NCI-H1092 treated with DMSO at 0.1 percent for 48 hours (cell line): ENCODE measurements at regions not wholly inside any gene's neighbourhood (a gene's known extent, or its start where the extent isn't known, plus 50 kb on each side); places are given as distances from the start of the nearest gene placed in this dataset.
A peak's percentile ranks its signal among the peaks of the same experiment; 100 is the strongest.

ENCODE experiments used
- DNase-seq: peaks from one replicate; lab custom pipeline; 2025; lab: John Stamatoyannopoulos, UW

DNA sequence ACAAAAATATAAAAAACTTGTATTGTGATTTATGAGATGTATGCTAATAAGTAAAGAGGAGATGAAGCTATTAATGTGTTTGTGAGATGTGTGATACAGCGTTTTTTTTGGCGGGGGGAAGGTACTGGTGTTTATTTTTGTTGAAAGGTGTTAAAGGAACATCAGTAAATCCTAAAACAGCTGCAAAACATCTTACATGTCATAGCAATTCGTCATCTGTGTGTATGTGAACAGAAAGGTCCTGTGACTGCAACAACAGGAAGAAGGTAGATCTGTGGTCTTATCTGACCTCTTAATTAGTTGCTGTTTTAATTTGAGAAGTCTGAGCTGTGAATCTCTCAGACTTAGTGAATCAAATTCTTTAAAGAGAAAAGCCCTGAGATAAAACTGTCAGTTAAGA, 1041.1 kb downstream of the JRKL start:
- no peak for DNase-seq

DNA sequence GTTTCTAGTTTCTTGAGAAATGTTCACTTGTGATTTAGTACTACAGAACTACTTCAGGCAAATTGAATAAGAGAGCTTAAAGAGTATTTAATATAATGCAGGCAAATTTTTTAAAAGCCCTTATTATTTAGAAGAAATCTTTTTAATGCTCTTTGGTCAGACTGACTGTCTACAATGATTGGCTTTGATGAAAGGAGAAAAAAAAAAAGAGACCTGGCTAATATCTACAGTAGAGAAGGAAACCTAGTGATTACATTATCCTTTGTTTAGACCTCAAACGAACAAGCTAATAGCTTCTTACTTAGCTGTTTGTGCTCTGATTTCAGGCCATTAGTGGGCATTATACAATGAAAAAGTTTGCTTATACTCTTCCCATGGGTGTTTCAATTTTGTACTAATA, 1043.1 kb downstream of the JRKL start:
- no peak for DNase-seq

DNA sequence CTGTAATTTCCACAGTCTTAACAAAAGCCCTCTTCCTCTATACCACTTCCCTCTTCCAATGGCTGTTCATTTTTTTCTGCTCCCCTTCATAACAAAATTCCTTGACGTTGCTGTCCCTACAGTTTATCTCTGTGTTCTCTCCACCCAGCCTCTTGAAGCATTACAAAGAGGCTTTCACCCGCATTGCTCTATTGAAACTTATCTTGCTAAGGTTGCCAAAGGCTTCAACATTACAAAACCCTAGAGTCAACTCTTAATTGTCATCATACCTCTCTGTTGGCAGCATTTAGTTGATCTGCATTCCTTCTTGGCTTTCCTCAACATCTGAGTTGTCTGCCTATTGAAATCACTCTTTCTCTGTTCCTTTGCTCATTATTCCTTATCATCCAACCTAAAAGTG, 1055.7 kb downstream of the JRKL start:
- no peak for DNase-seq

DNA sequence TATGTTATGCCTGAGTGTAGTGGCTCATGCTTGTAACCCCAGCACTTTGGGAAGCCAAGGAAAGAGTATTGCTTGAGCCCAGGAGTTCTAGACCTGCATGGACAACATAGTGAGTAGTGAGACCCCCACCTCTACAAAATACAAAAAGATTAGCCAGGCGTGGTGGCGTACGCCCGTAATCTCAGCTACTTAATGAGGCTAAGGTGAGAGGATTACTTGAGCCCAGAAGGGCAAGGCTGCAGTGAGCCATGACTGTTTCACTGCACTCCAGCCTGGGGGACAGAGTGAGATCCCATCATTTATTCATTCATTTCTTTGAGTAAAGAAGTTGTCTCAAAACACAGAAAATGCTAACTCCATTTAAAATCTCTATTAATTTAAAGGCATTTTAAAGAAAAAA, 1061.6 kb downstream of the JRKL start:
- no peak for DNase-seq

DNA sequence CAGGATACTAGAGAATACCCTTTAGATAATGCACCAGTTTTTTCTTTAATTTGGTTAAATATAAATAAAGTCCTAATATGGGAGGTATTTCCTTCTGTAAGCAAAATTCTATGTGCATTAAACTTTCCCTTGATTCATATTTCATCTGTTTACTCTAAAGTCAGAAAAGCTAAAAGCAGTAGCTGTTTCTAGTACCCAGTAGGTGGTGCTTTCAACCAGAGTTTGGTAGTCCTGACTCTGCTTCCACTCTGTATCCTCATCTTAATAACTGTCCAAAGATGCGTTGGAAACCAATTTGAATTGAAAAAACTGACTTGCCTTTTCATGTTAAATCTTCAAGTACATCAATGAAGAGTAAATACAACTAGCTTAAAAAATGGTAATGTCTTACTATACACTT, 1065.2 kb downstream of the JRKL start:
- DNase-seq, result peak; percentile 63

DNA sequence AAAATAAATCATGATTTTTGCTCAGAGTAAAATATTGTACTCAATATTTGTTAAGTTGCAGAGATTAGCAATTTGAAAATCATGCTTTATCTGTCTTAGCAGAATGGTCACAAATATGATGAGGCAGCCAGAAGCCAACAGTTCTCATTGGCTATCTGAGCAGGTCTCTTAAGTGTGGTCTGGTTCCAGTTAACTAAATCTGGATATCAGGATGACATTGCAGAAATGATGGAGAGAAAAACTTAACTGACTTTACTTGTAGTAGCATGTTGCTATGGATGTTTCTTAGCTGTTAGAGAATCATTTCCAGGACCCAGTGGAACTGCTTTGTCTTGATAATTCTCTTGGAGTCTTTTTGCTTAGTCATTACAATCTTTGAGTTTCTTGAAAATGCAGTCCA, 1070.3 kb downstream of the JRKL start:
- no peak for DNase-seq

DNA sequence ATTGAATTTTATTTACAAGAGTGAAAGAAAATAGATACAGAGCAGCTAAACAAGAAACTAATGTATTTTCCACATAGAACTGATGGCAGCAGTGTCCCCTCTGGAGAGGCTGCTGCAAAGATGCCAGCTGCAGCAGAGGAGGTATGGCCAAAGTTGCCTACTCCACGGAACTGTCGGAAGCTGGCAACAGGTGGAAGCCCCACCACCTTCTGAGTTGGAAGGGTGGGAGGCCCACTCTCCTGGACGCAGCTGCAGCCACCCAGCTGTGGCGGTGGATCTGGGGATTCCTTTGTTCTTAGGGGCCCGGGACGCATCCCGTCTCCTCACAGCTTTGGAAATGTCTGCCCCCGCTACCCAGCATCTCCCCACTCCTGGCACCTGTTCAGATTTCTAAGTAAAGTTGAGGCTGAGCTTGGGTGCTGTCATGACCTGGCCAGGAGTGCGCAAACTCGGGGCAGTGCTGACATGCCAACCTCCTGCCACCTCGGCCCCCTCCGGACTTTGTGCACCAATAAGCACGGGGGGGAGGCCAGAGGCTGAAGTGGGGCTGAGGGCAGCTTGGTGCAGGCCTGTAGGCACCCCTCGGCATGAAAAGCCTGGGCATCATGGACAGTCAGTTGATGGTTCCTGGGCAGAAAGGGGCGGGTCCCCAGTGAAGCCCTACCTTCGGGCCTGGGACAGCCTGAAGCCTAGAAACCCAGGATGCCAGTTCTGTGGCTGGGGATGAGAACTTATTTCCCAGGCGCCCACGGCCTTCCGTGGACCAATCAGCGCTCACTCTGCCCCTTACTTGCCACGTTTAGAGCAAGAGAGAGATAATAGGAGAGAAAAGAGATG, 1071.4 kb downstream of the JRKL start:
- no peak for DNase-seq

DNA sequence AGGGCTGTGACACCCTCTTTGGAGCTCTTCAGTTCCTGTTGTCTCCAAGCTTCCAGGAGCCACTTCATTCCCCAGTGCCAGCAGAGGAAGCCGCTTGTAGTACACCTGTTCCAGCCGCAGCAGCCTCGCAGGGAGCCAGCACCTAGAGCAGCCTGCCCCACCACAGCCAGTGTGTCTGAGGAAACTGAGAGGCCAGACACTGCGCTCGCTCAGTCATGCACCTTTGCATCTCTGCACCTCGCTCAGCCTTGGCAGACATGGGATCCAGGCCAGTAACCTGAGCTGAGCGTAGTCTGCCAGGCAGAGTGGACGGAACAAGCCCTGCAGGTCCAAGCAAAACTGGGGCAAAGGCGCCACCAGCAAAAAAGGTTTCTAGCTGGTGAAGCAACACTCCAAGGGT, 1072.1 kb downstream of the JRKL start:
- no peak for DNase-seq

DNA sequence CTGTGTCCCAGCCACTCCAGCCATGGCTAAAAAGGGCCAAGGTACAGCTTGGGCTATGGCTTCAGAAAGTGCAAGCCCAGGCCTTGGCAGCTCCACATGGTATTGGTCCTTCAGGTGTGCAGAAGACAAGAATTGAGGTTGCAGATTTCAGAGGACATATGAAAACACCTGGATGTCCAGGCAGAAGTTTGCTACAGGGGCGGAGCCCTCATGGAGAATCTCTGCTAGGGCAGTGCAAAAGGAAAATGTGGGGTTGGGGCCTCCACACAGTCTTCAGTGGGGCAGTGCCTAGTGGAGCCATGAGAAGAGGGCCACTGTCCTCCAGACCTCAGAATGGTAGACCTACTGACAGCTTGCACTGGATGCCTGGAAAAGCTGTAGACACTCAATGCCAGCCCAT, 1074.1 kb downstream of the JRKL start:
- DNase-seq, result no peak

DNA sequence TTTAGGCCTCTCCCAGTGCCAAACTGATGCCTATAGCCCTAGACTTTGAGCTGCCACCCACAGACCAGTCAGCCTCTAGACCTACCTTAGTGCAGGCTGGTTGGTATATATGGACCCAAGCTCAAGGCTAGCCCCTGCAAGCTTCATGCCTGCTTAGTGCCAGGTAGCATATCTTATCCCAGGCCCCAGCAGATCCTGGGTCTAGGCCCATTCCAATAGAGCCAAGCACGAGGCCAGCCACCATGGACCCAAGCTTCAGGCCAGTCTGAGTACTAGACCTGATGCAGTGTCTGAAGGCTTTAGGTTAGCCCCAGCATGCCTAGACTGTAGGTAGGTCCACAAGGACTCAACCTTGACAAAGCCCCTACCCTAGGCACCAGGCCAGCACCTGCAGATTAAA, 1081.7 kb downstream of the JRKL start:
- DNase-seq, result no peak

DNA sequence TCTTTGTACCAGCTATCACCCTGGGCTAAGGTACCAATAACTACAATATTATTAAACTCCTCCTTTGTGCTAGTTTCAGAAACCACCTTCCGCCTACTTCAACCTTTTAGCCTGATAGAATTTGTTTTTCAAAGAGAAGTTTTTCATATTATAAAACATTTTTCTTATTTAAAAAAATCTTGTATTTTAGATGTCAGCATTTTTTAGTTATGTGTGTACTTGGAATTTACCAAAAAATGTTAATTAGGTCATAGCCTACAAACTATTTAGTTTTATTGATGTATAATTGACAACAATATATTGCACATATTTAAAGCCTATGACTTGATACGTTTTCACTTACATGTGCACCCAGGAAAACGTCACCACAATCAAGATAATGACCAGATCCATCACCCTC, 1097.6 kb downstream of the JRKL start:
- DNase-seq, result no peak

DNA sequence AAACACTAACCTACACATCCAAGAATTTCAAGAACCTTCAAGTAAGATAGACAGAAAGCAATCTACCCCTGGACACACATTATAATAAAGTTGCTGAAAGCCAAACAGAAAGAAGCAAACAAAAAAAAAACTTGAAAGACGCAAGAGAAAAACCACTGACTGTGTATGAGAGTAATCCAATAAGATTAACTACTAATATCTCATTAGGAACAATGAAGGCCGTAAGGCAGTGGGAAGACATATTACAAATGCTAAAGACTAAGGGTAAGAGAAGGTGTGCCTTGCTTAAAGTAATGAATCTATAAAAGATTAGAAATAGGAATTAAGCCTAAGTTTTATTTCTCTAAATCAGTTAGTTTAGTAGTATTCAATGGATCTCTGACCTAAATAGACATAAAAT, 1109.1 kb downstream of the JRKL start:
- DNase-seq, result no peak

DNA sequence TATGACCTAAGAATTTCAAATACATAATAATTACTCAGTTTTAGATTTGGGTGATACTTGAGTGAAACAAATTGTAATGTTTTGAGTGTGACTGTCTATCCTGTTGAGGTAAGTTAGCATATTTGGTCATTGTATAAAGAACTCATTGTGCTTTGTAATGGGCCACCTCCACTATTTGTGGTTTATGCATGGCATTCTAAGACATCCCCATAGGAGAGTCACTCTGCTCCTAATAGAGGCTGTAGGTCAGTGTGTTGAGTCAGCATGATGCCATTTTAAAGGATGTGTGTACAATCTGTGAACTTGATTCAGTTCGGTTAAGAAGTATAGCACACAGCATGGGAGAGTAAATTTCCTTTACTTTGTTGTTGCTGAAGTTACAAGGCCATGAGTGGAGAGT, 1112.4 kb downstream of the JRKL start:
- DNase-seq, result no peak

DNA sequence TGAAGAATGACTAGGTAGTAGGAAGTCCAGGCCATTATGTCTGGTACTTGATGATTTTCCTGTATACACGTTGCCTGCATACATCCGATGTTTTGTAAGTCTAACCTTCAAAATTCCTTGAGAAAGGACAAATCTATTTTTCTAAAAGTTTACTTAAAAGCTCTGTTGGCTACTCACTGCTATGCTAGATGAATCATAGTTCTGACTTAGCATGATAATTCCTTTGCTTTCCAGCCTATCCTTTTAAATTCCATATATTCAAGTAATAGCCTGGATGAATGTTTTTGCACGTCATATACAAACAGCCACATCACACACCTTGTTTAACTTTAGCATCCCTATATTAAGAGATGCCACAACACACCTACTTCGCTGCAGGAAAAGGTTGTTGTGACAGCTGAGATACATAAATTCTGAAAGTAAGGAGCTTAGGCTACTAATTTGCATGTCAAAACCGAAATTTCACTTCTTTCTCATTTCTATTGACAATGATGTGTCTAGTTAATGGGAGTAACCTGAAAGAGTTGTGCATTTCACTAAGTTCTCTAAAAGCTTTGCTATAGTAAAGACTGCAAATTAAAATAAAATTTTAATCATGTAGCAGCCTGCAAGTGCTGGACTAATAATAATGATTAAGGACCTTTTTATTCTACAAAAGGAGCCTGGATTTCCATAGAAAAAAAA, 1116.4 kb downstream of the JRKL start:
- DNase-seq, result no peak

DNA sequence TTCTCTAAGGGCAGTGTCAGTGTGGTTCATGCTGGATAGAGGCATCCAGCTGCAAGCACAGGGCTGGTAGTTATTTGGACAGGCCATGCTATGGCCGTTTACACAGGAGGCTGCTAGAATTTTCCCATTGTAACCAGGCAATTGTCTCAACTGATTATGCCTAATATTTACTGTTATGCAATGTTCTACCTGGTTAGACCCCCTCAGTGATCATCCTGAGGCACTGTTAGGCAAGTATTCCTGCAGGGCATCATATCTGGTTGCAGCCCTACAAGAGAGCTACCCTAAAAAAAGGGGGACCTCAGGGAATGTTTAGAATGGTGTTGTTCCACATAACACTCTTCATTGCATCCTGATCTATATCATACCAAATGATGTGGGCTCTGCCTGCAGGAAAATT, 1124.6 kb downstream of the JRKL start:
- DNase-seq, result no peak

DNA sequence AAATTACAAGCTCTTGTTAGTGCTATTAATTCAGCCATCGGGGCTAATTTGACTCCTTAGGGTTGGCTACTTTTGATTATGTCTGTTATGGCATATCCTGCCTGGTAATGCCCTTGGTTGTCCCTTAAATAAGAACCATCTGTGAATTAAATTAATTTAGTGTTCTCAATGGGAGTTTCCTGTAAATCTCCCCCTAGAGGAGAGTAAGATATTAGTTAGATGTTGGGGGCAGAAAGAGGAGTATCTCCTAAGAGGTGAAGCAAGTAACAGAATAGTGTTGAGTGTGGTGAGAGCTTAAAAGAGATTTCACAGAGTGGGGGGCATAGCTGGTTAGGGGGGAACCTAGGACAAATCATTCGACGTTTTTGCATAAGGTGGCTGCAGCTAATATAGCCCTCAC, 1126.9 kb downstream of the JRKL start:
- no peak for DNase-seq

DNA sequence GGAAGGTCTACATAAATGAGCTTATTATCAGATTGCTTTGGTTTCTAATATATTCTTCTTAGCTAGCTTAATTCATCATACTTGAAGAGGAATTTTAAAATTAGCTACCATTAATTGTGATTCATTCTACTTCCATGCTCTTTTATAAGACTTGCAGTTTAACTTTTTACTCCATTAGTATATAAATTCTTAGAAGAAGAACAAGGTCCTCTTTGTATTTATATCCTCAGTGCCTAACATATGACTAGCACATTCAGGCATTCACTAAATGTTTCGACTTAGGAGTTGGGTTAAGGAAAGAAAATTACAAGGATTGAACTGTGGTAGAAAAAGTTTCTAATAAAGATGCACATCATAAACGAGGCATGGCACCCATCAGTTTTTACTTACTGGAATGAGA, 1135.5 kb downstream of the JRKL start:
- DNase-seq, result no peak

DNA sequence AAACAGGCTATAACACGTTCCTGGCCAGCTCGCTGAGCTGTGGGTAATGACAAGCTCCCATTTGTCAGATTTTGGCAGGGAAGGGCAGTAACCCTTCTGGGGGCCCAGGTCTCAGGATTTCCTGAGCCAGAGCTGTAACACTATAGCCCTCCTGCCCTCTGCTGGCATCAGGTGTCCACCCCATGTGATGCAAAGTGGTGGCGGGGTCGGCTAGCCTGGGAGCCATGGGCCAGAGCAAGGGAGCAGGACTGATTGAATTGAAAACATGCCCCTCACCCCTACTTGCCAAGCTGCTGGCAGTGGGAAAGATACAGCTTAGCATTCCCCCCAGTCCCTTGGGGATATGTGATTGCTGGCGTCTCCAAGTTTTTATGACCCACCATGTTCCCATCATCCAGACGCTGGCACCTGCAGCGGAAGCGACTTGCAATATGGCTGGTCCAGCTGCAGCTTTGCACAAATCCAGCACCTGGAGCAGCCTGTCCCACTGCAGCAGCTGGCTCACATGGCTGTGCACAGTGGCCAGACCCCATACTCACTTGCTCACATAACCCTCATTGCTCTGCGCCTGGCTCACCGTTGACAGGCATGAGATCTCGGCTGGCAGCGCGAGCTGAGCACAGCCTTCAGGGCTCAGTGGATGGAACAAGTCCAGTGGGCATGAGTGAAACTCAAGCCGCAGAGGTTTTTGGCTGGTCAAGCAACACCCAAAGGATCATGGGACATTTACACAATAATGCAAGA, 1147.8 kb downstream of the JRKL start:
- DNase-seq, result no peak

DNA sequence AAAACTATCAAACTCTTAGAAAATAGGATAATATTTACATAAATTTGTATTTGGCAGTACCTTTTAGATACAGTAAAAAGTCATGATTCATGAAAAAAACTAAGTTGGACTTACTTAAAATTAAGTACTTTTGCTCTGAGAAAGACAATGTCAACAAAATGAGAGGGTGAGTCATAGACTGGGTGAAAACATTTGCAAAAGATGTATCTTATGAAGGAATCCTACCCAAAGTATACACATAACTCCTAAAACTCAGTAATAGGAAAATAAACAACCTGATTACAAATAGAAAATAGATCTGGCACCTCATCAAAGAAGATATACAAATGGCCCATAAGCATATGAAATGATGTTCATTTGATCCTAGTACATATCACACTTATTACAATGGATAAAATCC, 1154.6 kb downstream of the JRKL start:
- no peak for DNase-seq

DNA sequence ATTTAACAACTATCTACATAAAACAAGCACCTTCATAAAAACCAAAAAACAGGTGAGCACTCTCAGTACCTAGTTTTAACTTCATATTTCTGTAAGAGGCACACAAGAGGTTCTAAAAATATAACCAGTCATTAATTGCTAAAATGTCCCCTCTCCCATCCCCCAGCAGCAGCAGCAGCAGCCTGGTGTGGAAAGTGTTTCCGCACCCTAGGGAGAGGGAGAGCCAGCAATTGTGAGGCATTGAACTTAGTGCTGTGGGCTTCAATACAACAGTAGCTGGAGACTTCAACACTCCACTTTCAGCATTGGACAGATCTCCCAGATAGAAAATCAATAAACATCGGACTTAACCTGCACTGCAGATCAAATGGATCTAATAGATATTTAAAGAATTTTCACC, 1158.5 kb downstream of the JRKL start:
- DNase-seq, result no peak

DNA sequence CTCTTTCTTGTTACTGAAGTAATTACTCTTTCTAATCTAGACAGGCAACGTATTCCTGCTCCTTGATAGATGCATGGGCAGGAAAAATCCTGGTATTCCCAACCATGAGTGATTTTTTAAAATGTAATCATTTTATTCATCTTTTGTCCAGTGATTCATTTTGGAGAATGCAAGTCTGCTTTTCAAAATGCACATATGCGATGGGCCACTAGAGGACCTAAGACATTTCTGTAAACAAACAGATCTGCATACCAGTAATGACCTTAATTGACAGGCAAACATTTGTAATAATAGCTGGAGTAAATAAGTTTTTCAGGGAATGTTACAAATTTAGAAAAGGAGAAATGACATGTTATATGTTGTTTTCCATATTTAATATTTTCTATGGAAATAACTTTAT, 1167.6 kb downstream of the JRKL start:
- DNase-seq, result no peak

DNA sequence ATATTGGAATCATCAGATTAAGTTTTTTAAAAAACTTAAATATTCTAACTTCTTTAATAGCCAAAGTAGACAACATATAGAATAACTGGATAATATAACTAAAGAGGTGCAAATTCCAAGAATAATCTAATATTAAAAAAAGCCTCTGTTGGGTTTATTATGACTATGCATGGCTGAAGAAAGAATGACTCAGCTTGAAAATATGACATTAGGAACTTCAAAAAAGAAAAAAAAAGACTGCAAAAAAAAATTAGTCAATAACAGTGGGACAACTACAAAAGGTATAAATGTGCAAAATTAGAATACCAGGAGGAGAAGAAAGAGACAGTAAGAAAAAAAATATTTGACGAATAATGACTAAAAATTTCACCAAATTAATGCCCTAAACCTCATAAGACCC, 1178.0 kb downstream of the JRKL start:
- no peak for DNase-seq

DNA sequence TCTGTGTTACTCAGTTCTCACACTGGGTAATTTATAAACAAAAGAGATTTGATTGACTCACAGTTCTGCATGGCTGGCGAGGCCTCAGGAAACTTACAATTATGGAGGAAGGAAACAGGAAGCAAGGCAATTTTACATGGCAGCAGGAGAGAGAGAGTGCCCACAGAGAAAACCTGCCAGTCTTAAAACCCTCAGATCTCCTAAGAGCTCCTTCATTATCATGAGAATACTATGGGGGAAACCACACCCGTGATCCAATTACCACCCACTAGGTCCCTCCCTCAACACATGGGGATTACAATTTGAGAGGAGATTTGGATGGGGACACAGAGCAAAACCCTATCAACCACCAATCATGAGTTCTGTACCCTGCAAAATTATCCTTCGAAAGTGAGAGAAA, 1180.8 kb downstream of the JRKL start:
- DNase-seq, result no peak
